ENCODE measurements at regions not wholly inside any gene's neighbourhood (a gene's known extent, or its start where the extent isn't known, plus 50 kb on each side); places are given as distances from the start of the nearest gene placed in this dataset.
A peak's percentile ranks its signal among the peaks of the same experiment; 100 is the strongest.

GRCh38 chr4:94076498-94076897, 131.2 kb upstream of the SMARCAD1 start:
- TF ChIP-seq EZH2 (IDR thresholded peaks at IDR 0.05; ENCODE audit: borderline replicate concordance, low read length) (no peak), CTCF (IDR thresholded peaks at IDR 0.05; ENCODE audit: low read length) (peak; percentile 26; the same call in 1 of the 2 replicates)

All from OCI-LY1 (cell line).